ENCODE measurements at regions not wholly inside any gene's neighbourhood (a gene's known extent, or its start where the extent isn't known, plus 50 kb on each side); places are given as distances from the start of the nearest gene placed in this dataset.

DNA sequence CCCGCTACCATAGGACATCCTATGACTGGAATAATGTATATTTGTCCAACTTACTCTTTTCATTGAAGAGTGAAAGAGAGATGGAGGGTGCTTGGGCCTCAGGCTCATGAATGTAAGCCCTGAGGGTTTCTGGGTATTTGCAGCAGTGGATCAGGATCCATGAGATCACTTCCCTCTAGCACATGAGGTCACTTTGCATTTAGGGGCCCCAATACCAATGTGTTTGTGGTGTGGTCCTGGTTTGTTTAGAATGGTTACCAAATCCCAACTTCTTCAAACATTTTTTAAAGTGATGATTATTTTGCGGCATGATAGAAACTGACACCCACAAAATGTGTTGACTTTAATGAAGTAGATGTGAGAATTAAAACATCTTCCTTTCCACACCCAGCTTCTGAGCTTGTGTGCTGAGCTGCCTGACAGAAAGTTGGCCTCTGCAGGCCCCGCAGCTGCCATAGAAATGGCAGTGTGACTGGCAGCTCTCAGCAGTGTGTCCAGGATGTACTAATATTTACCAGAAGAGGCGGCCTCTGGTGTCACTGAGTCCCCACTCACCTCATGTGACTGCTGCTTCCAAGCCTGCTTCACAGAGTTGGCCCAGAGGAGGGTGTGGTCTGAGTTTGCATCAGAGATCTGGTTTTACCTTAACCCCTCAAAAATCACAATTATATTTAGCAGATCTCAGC lies 447.6 kb upstream of the NPVF start:
- no peak overlapping the region for H3K4me3 ChIP-seq (ENCODE audit: low read depth, poor library complexity, severe bottlenecking)
- 63 to 71% methylated on average over 4 of the region's 4 CpGs for WGBS, 2 donors
- intact Hi-C loops (cut with DNase I; ENCODE audit: low total_unique reads), result no loop called here
- DNase-seq (ENCODE audit: low spot score in 2 of 2), result peak in 1 of 2 donors; percentile 49
- TF ChIP-seq, protein P1, sequence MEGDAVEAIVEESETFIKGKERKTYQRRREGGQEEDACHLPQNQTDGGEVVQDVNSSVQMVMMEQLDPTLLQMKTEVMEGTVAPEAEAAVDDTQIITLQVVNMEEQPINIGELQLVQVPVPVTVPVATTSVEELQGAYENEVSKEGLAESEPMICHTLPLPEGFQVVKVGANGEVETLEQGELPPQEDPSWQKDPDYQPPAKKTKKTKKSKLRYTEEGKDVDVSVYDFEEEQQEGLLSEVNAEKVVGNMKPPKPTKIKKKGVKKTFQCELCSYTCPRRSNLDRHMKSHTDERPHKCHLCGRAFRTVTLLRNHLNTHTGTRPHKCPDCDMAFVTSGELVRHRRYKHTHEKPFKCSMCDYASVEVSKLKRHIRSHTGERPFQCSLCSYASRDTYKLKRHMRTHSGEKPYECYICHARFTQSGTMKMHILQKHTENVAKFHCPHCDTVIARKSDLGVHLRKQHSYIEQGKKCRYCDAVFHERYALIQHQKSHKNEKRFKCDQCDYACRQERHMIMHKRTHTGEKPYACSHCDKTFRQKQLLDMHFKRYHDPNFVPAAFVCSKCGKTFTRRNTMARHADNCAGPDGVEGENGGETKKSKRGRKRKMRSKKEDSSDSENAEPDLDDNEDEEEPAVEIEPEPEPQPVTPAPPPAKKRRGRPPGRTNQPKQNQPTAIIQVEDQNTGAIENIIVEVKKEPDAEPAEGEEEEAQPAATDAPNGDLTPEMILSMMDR (IDR thresholded peaks at IDR 0.05), result no peak

DNA sequence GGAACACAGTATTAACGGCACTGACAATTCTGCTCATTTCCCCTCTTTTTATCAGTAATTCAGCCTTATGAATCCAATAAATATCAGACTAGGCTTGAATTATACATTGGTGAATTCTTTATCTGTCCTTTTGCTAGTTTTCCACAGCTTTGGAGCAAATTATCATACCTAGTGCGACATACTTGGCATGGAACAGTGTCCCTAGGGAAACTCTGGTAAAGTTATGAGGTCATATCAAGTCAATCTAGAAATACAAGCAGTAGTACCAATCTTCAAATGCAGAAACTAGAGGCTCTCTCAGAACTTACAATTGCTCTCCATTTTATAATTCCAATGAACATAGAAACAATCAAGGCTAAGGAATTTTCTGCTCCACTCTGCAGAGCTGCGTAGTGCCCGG lies 449.3 kb upstream of the NPVF start:
- intact Hi-C loops (cut with DNase I; ENCODE audit: low total_unique reads), result no loop called here
- WGBS, 2 donors, result 75 to 81% methylated on average over 4 of the region's 4 CpGs
- TF ChIP-seq POLR2A (IDR thresholded peaks at IDR 0.05), result no peak
- TF ChIP-seq, protein P1 (IDR thresholded peaks at IDR 0.05), result no peak
- DNase-seq (ENCODE audit: low spot score in 2 of 2), result no peak
- H3K4me3 ChIP-seq (ENCODE audit: low read depth, poor library complexity, severe bottlenecking), result no peak overlapping the region

- TF ChIP-seq, protein P1 (IDR thresholded peaks at IDR 0.05), result no peak
- TF ChIP-seq POLR2A (IDR thresholded peaks at IDR 0.05), result no peak
- intact Hi-C loops (cut with DNase I; ENCODE audit: low total_unique reads), result no loop called here
- no peak overlapping the region for H3K4me3 ChIP-seq (ENCODE audit: low read depth, poor library complexity, severe bottlenecking)
- 96 to 100% methylated on average over 1 of the region's 1 CpG for WGBS, 2 donors
- DNase-seq (ENCODE audit: low spot score in 2 of 2), result no peak
Measured at GRCh38 chr7:25678215-25678614, 449.9 kb upstream of the NPVF start.

DNA sequence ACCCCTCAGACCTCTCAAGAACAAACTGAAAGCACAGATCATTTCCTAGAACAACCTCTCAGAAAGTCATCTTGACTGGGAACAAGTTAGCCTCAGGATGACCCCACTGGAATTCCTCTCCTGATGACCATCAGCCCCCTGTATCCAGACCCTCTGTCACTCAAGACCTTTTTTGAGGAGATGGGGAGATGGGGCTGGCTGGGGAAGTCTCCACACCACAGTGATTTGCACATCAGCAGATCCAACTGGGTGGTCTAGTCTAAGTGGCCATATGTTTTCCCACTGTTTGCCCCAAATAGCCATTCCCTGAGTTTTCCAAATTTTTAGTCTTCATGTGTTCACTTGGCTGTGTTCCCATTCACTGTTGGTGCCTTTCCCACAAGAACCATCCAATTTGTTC lies 452.4 kb upstream of the NPVF start:
- intact Hi-C loops (cut with DNase I; ENCODE audit: low total_unique reads), result no loop called here
- no peak for DNase-seq (ENCODE audit: low spot score in 2 of 2)
- no peak overlapping the region for H3K4me3 ChIP-seq (ENCODE audit: low read depth, poor library complexity, severe bottlenecking)
- TF ChIP-seq, protein P1 (IDR thresholded peaks at IDR 0.05), result no peak
- no peak for TF ChIP-seq POLR2A (IDR thresholded peaks at IDR 0.05)

DNA sequence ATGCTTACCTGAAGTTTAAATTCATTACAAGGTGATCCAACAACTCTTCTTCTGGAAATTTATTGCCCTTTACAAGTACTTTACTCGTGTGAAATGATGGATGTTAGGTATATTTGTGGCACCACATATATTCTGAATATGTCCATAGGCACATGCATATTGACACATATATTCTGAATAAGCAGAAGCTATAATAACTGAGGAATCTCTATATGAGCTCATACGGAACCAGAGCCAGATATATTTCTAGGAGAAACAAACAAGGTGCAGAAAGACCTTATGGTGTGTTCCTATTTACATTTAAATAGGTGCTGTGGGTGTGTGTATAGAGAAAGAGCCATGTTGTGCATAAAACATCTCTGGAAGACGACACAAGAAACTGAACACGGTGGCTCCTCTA lies 456.1 kb upstream of the NPVF start:
- WGBS, 2 donors, result 83 to 87% methylated on average over 4 of the region's 4 CpGs
- intact Hi-C loops (cut with DNase I; ENCODE audit: low total_unique reads), result no loop called here
- DNase-seq (ENCODE audit: low spot score in 2 of 2), result no peak

More for the DNA sequence above, 456.1 kb upstream of the NPVF start:
- H3K4me3 ChIP-seq (ENCODE audit: low read depth, poor library complexity, severe bottlenecking), result no peak overlapping the region
- TF ChIP-seq POLR2A (IDR thresholded peaks at IDR 0.05), result no peak
- TF ChIP-seq, protein P1 (IDR thresholded peaks at IDR 0.05), result no peak
